ENCODE measurements at regions not wholly inside any gene's neighbourhood (a gene's known extent, or its start where the extent isn't known, plus 50 kb on each side); places are given as distances from the start of the nearest gene placed in this dataset.

DNA sequence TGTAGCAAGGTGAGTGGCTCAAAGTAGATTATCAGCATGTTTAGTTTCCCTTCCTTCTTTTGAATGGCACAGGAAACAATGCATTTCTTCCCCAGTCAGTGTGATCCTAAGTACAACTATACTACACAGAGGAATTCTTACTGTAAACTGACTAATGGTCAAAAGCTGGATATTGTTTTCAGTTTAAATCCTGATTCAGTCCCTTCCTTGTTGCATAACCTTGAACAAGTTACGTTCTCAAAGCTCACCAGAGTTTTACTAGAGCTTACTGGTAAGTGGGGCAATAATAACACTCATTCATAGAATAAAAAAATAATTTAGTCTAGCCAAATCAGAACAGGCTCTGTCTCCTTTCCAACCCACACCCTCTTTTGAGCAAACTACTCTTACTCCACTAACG is 180.1 kb downstream of the POSTN start:
- TF ChIP-seq, protein P1, sequence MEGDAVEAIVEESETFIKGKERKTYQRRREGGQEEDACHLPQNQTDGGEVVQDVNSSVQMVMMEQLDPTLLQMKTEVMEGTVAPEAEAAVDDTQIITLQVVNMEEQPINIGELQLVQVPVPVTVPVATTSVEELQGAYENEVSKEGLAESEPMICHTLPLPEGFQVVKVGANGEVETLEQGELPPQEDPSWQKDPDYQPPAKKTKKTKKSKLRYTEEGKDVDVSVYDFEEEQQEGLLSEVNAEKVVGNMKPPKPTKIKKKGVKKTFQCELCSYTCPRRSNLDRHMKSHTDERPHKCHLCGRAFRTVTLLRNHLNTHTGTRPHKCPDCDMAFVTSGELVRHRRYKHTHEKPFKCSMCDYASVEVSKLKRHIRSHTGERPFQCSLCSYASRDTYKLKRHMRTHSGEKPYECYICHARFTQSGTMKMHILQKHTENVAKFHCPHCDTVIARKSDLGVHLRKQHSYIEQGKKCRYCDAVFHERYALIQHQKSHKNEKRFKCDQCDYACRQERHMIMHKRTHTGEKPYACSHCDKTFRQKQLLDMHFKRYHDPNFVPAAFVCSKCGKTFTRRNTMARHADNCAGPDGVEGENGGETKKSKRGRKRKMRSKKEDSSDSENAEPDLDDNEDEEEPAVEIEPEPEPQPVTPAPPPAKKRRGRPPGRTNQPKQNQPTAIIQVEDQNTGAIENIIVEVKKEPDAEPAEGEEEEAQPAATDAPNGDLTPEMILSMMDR (IDR thresholded peaks at IDR 0.05; ENCODE audit: poor library complexity): no peak
- TF ChIP-seq EZH2 (IDR thresholded peaks at IDR 0.05; ENCODE audit: borderline replicate concordance) (no peak), EZH2phosphoT487 (IDR thresholded peaks at IDR 0.05; ENCODE audit: low read depth, severe bottlenecking, unreplicated experiment) (no peak)

All from hepatocyte (in vitro differentiated cells).